IgD-negative memory B cell (primary cell): ENCODE measurements at regions not wholly inside any gene's neighbourhood (a gene's known extent, or its start where the extent isn't known, plus 50 kb on each side); places are given as distances from the start of the nearest gene placed in this dataset.

Experiments used
- H3K27ac Mint-ChIP-seq, 3 donors: one replicate each; pipeline ENCODE4 v1.8.0; 2020 to 2022; ENCODE audit warnings: mild to moderate bottlenecking in 3 of 3, mixed read lengths in 3 of 3, moderate library complexity in 1 of 3
- H3K27me3 Mint-ChIP-seq: one replicate; pipeline ENCODE4 v1.8.0; 2021; ENCODE audit warnings: mixed read lengths
- H3K36me3 Mint-ChIP-seq: one replicate; pipeline ENCODE4 v1.8.0; 2020; ENCODE audit warnings: mild to moderate bottlenecking, mixed read lengths
- H3K4me1 Mint-ChIP-seq, 3 donors: one replicate each; pipeline ENCODE4 v1.8.0; 2020 to 2022; ENCODE audit warnings: mixed read lengths in 3 of 3, mild to moderate bottlenecking in 1 of 3
- H3K4me3 Mint-ChIP-seq, 4 donors: one replicate each; pipeline ENCODE4 v1.8.0; 2020 to 2022; ENCODE audit warnings: mild to moderate bottlenecking in 4 of 4, mixed read lengths in 4 of 4, moderate library complexity in 3 of 4
- H3K9me3 Mint-ChIP-seq, 3 donors: one replicate each; pipeline ENCODE4 v1.8.0; 2020 to 2021; ENCODE audit warnings: mixed read lengths in 3 of 3, mild to moderate bottlenecking in 1 of 3

DNA sequence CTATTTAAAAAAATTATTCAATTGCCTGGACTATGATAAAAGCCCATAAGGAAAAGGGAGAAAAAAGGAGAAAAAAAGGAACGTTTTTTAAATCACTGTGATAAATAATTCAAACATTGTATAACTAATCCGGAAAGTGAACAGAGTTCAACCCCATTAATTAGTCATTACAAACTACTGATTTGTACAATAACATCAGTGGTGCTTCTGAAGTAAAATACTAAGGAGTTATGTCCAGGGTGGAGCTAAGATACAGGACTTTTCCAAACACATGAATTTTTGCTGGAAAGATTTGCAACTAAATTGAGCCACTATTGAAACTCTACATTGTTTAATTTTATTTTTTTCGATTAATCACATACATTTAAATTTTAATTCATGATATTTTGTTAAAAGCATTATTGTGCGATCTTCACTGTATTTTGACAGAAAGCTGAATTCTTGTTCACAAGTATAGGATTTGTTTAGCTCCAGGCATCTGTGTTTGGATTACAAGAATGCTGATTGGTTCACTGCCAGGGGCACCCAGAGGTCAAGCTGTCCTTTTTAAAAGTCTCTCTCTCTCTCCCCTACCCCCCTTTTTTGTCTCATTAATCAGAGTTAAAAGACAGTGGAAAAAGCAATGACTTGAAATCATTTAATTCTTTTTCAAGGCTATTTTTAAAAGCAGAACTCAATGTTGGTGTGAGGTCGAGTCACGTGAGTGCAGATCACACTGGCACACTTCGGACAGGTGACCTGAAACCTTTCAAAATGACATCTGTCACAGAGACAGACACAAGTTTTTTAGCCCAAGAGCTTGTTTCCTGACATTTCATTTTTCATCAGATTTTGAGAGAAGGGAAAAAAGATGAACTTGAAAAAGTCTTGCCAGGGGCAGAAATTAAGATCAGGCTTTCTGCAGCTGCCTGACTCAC, 387.3 kb downstream of the NR2F1-AS1 start:
- H3K27ac Mint-ChIP-seq, result no peak overlapping the region
- H3K4me3 Mint-ChIP-seq, result no peak overlapping the region
- H3K27me3 Mint-ChIP-seq, result no peaks in the 10 kb centered on the region
- no peaks in the 10 kb centered on the region for H3K36me3 Mint-ChIP-seq
- peaks cover 0 to 4% (median 2%) of the 10 kb centered on the region in 3 donors for H3K9me3 Mint-ChIP-seq
- H3K4me1 Mint-ChIP-seq, result no peaks in the 10 kb centered on the region

- Mint-ChIP-seq H3K27me3 (no peaks in the 10 kb centered on the region), H3K27ac (no peak overlapping the region), H3K4me1 (no peaks in the 10 kb centered on the region), H3K4me3 (no peak overlapping the region), H3K9me3 (peaks cover 0 to 5% (median 0%) of the 10 kb centered on the region in 3 donors), H3K36me3 (no peaks in the 10 kb centered on the region)
These were observed 388.3 kb downstream of the NR2F1-AS1 start for GRCh38 chr5:93192683-93193082.

- Mint-ChIP-seq H3K4me3 (no peak overlapping the region), H3K36me3 (no peaks in the 10 kb centered on the region), H3K27me3 (no peaks in the 10 kb centered on the region), H3K27ac (no peak overlapping the region), H3K9me3 (peaks cover 0 to 5% (median 0%) of the 10 kb centered on the region in 3 donors), H3K4me1 (no peaks in the 10 kb centered on the region)
These were observed 388.9 kb downstream of the NR2F1-AS1 start for GRCh38 chr5:93192087-93192486.

DNA sequence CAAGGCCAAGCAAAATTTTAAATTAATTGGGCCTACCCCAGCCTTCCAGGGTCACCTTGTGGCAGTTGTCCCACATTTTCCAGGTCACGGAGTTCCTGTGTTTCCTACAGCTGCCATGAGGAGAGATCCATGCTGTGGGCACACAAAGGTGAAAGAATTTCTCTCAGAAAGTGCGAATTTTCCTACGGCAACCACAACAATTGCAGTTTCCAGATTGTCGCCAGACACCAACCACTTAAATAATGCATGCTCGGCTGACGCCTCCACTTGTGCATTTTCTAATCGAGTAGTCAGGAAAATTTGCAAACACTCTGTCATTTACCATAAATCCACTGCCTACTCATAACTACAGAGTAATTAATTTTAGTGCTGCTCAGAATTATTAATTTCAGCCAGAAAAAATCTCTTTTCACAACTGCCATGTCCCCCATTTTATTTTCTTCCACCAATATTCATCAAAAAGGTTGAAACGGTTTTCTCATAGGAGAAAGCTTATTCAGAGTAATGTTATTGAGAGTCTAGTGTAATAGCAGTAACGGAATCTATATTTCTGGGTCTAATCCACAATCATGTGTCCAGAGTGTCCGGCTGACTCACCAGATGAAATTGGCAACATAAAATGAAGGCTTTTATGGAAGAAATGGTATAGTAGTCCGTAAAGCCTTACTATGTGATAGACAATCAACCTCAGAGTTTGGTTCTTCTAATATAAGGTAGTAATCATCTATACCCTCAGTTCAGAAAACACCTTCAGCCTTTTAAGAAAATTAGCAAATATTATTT, 389.8 kb downstream of the NR2F1-AS1 start:
- Mint-ChIP-seq H3K9me3 (peaks cover 0 to 5% (median 0%) of the 10 kb centered on the region in 3 donors), H3K36me3 (no peaks in the 10 kb centered on the region), H3K4me1 (no peaks in the 10 kb centered on the region), H3K4me3 (no peak overlapping the region), H3K27me3 (no peaks in the 10 kb centered on the region), H3K27ac (no peak overlapping the region)

DNA sequence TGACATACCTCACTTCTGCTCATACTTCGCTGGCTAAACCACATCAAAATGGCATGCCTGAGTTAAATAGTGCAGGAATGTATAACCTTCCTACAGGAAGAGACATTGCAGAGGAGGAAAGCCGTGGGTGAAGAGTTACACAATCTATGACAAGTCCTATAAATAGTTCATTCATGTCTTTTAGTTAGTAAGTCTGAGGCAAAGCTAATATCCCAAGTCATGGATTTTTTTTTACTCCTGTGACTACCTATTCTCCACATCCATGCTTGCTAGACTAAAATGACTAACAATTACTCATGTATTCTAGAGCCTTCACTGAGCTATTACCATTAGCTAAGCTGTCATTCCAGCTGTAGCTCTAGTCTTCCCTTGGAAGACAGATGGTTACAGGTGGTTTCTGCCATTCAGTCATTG, 391.3 kb downstream of the NR2F1-AS1 start:
- H3K36me3 Mint-ChIP-seq, result no peaks in the 10 kb centered on the region
- no peak overlapping the region for H3K4me3 Mint-ChIP-seq
- H3K27ac Mint-ChIP-seq, result no peak overlapping the region
- no peaks in the 10 kb centered on the region for H3K27me3 Mint-ChIP-seq
- H3K4me1 Mint-ChIP-seq, result no peaks in the 10 kb centered on the region
- H3K9me3 Mint-ChIP-seq, result peaks cover 0 to 3% (median 0%) of the 10 kb centered on the region in 3 donors

GRCh38 chr5:93188876-93189485, 392.0 kb downstream of the NR2F1-AS1 start:
- no peak overlapping the region for H3K4me3 Mint-ChIP-seq
- no peaks in the 10 kb centered on the region for H3K4me1 Mint-ChIP-seq
- H3K27me3 Mint-ChIP-seq, result no peaks in the 10 kb centered on the region
- H3K36me3 Mint-ChIP-seq, result no peaks in the 10 kb centered on the region
- peaks cover 0 to 3% (median 0%) of the 10 kb centered on the region in 3 donors for H3K9me3 Mint-ChIP-seq
- H3K27ac Mint-ChIP-seq, result no peak overlapping the region

- peaks cover 0 to 3% (median 0%) of the 10 kb centered on the region in 3 donors for H3K9me3 Mint-ChIP-seq
- H3K27me3 Mint-ChIP-seq, result no peaks in the 10 kb centered on the region
- H3K4me3 Mint-ChIP-seq, result no peak overlapping the region
These were observed 394.8 kb downstream of the NR2F1-AS1 start for GRCh38 chr5:93186076-93186682.

GRCh38 chr5:93184041-93184440, 397.0 kb downstream of the NR2F1-AS1 start:
- Mint-ChIP-seq H3K4me1 (no peaks in the 10 kb centered on the region), H3K27me3 (no peaks in the 10 kb centered on the region)

More at GRCh38 chr5:93186076-93186682, 394.8 kb downstream of the NR2F1-AS1 start:
- Mint-ChIP-seq H3K4me1 (no peaks in the 10 kb centered on the region), H3K27ac (no peak overlapping the region), H3K36me3 (no peaks in the 10 kb centered on the region)

DNA sequence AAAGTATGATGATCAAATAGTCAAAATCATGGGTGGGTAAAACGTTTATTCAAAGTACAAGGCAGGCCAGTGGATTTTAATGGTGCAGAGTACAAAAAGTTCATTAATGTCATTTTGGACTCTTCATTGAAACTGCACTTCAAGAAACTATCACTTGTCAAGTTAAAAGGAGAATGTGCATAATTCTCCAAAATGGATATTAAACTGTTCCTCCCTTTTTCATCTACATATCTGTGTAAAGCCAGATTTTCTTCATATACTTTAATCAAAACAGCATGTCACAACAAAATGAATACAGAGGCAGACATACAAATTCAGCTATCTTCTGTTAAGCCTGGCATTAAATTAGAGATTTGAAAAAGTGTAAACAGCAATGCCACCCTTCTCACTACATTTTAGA, 401.6 kb downstream of the NR2F1-AS1 start:
- Mint-ChIP-seq H3K4me1 (no peaks in the 10 kb centered on the region), H3K4me3 (no peak overlapping the region), H3K9me3 (no peaks in the 10 kb centered on the region), H3K27ac (no peak overlapping the region), H3K36me3 (no peaks in the 10 kb centered on the region), H3K27me3 (no peaks in the 10 kb centered on the region)

More at GRCh38 chr5:93184041-93184440, 397.0 kb downstream of the NR2F1-AS1 start:
- no peak overlapping the region for H3K27ac Mint-ChIP-seq
- H3K4me3 Mint-ChIP-seq, result no peak overlapping the region
- H3K9me3 Mint-ChIP-seq, result peaks cover 0 to 3% (median 0%) of the 10 kb centered on the region in 3 donors
- H3K36me3 Mint-ChIP-seq, result no peaks in the 10 kb centered on the region

- Mint-ChIP-seq H3K36me3 (no peaks in the 10 kb centered on the region), H3K27me3 (no peaks in the 10 kb centered on the region), H3K9me3 (peaks cover 2 to 7% (median 5%) of the 10 kb centered on the region in 3 donors), H3K27ac (no peak overlapping the region), H3K4me1 (no peaks in the 10 kb centered on the region), H3K4me3 (no peak overlapping the region)
These were observed 406.1 kb downstream of the NR2F1-AS1 start for GRCh38 chr5:93174930-93175329.

- no peaks in the 10 kb centered on the region for H3K4me1 Mint-ChIP-seq
- no peaks in the 10 kb centered on the region for H3K36me3 Mint-ChIP-seq
- peaks cover 0 to 6% (median 2%) of the 10 kb centered on the region in 3 donors for H3K9me3 Mint-ChIP-seq
- no peaks in the 10 kb centered on the region for H3K27me3 Mint-ChIP-seq
- no peak overlapping the region for H3K27ac Mint-ChIP-seq
- no peak overlapping the region for H3K4me3 Mint-ChIP-seq
These were observed 415.5 kb downstream of the NR2F1-AS1 start for GRCh38 chr5:93165559-93165958.

DNA sequence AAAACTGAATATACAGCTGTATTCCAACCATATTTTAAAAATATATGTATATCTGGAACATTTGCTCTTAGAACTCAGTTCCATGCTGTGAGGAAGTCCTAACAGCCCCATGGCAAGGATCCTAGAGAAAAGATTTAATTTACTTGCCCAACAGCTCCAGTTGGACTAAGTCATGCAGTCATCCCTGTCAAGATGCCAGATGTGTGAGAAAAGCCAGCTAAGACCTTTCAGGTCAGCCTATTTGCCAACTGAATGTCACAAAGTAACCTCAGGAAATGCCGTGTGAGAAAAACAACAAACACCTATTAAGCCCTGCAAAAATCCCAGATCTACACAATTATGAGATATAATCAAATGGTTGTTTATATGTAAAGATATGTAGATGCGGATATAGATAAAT, 416.3 kb downstream of the NR2F1-AS1 start:
- H3K27me3 Mint-ChIP-seq, result no peaks in the 10 kb centered on the region
- no peak overlapping the region for H3K4me3 Mint-ChIP-seq
- no peaks in the 10 kb centered on the region for H3K4me1 Mint-ChIP-seq
- H3K36me3 Mint-ChIP-seq, result no peaks in the 10 kb centered on the region
- H3K27ac Mint-ChIP-seq, result no peak overlapping the region
- H3K9me3 Mint-ChIP-seq, result peaks cover 0 to 6% (median 2%) of the 10 kb centered on the region in 3 donors

DNA sequence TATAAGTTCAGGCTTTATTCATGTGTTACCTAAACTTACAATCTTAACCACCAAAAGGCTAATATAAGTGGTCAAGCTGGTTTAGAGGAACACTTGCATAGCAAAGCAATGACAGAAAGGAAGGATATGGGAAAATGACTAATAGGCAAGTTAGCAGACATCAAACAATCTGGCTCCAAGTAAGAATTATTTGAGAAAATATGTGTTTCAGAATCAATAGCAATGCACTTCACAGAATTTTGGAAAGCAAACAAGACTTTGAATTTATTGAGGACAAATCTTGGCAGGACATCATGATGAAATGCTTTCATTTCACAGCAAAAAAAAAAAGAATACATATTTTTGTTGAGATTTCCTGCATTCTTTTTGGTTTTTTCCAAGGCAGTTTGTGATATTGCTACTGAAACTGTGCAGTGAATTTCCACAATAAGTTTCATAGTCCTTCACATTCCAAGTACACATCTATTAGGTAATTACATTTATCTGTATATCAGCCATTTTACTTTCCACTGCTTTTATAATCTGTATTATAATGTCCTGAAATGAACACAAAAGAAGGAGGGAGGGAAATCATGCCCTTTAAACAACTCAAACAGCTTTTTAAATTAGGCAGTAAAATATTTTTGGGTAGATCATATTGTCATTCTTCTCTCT, 417.9 kb downstream of the NR2F1-AS1 start:
- no peaks in the 10 kb centered on the region for H3K36me3 Mint-ChIP-seq
- no peaks in the 10 kb centered on the region for H3K27me3 Mint-ChIP-seq
- peaks cover 0 to 6% (median 2%) of the 10 kb centered on the region in 3 donors for H3K9me3 Mint-ChIP-seq
- no peaks in the 10 kb centered on the region for H3K4me1 Mint-ChIP-seq
- no peak overlapping the region for H3K4me3 Mint-ChIP-seq
- no peak overlapping the region for H3K27ac Mint-ChIP-seq
